Prostate gland (tissue), 2 donors: ENCODE measurements at regions not wholly inside any gene's neighbourhood (a gene's known extent, or its start where the extent isn't known, plus 50 kb on each side); places are given as distances from the start of the nearest gene placed in this dataset.

Experiments used
- DNase-seq: peaks from one replicate; pipeline ENCODE4 v3.0.0-alpha.2; 2019; ENCODE audit warnings: low spot score
- H3K27ac ChIP-seq, 2 donors: fragments of 200-600 bp; sonication (generic); 2 replicates each; pipeline ENCODE4 v1.5.1; 2017 to 2019
- H3K27me3 ChIP-seq: fragments of 200-600 bp; sonication (generic); replicated peaks from 2 replicates; pipeline ENCODE4 v1.5.1; 2019; ENCODE audit not compliant: insufficient read depth
- H3K36me3 ChIP-seq, 2 donors: fragments of 200-600 bp; sonication (generic); 1 replicate in 1 of 2; 2 replicates in 1 of 2; pipeline versions ENCODE4 v1.5.1 to v1.8.1; 2017 to 2019
- H3K4me1 ChIP-seq: fragments of 200-600 bp; sonication (generic); replicated peaks from 2 replicates; pipeline ENCODE4 v1.5.1; 2019
- H3K4me3 ChIP-seq, 2 donors: fragments of 200-600 bp; sonication (generic); 2 replicates each; pipeline ENCODE4 v1.5.1; 2017 to 2019
- H3K9me3 ChIP-seq: fragments of 200-600 bp; sonication (generic); 2 replicates; pipeline ENCODE4 v1.5.1; 2017
- CTCF ChIP-seq, 4 experiments: fragments of 200-600 bp in 2 of 4; fragments of 450-650 bp in 2 of 4; sonication (generic) in 2 of 4; IDR thresholded peaks; 1 replicate in 3 of 4; 2 replicates in 1 of 4; pipeline ENCODE4 v1.5.1; 2016 to 2019; ENCODE audit warnings: antibody characterized with exemption in 4 of 4, mild to moderate bottlenecking in 2 of 4, moderate library complexity in 2 of 4
- POLR2A ChIP-seq: fragments of 450-650 bp; IDR thresholded peaks from one replicate; pipeline ENCODE4 v1.6.1; 2016; ENCODE audit warnings: antibody characterized with exemption, mild to moderate bottlenecking
- POLR2AphosphoS5 ChIP-seq: sonication (generic); formaldehyde crosslinking; IDR thresholded peaks from one replicate; pipeline ENCODE4 v1.6.1; 2017; ENCODE audit warnings: antibody characterized with exemption
- WGBS: methylation state at CpG from one replicate; pipeline ENCODE4 v1.1.5; 2018; 5-methylcytosine and 5-hydroxymethylcytosine counted together
- intact Hi-C: fragments of 100-400 bp; cut with DNase I; formaldehyde crosslinking; loops from one replicate; pipeline ENCODE4 v1.14.2; 2022

GRCh38 chr9:134970719-134971118 is 53.0 kb upstream of the FCN1 start:
- Histone ChIP-seq H3K36me3 (no peaks in the 10 kb centered on the region), H3K4me3 (no peak overlapping the region), H3K9me3 (no peaks in the 10 kb centered on the region), H3K27me3 (peaks cover 5% of the 10 kb centered on the region), H3K4me1 (no peaks in the 10 kb centered on the region), H3K27ac (no peak overlapping the region)
- DNase-seq = no peak
- intact Hi-C loops = no loop called here
- TF ChIP-seq CTCF (IDR thresholded peaks at IDR 0.05) (no peak), POLR2A (no peak), POLR2AphosphoS5 (no peak)
- WGBS = 69% methylated on average over 7 of the region's 7 CpGs

GRCh38 chr9:134971196-134971595 is 53.5 kb upstream of the FCN1 start:
- no peak overlapping the region for H3K27ac ChIP-seq
- 85% methylated on average over 7 of the region's 7 CpGs for WGBS
- peaks cover 4% of the 10 kb centered on the region for H3K27me3 ChIP-seq
- H3K4me3 ChIP-seq = no peak overlapping the region
- H3K4me1 ChIP-seq = no peaks in the 10 kb centered on the region
- no peaks in the 10 kb centered on the region for H3K9me3 ChIP-seq
- intact Hi-C loops = no loop called here
- no peak for TF ChIP-seq POLR2AphosphoS5
- no peak for TF ChIP-seq CTCF (IDR thresholded peaks at IDR 0.05)
- no peak for TF ChIP-seq POLR2A
- no peaks in the 10 kb centered on the region for H3K36me3 ChIP-seq
- DNase-seq = no peak

GRCh38 chr9:134971696-134972095 is 54.0 kb upstream of the FCN1 start:
- H3K4me3 ChIP-seq = no peak overlapping the region
- intact Hi-C loops = no loop called here
- no peaks in the 10 kb centered on the region for H3K36me3 ChIP-seq
- no peak overlapping the region for H3K27ac ChIP-seq
- H3K27me3 ChIP-seq = peaks cover 1% of the 10 kb centered on the region
- DNase-seq = no peak
- WGBS = 70% methylated on average over 4 of the region's 4 CpGs
- H3K9me3 ChIP-seq = no peaks in the 10 kb centered on the region
- no peaks in the 10 kb centered on the region for H3K4me1 ChIP-seq
- TF ChIP-seq POLR2A = no peak
- TF ChIP-seq POLR2AphosphoS5 = no peak
- no peak for TF ChIP-seq CTCF (IDR thresholded peaks at IDR 0.05)

DNA sequence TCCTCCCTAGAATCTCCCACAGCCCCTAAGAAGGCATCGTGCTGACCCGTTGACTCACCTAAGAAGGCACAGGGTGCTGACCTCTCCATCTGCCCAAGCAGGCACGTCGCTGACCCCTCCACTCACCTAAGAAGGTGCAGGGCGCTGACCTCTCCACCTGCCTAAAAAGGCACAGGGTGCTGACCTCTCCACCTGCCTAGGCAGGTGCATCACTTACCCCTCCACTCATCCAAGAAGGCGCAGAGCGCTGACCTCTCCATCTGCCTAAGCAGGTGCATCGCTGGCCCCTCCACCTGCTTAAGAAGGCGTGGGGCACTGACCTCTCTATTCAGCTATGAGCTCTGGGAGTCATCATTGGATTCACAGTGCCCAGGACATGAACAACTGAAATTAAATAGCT is 54.4 kb upstream of the FCN1 start:
- WGBS = 86% methylated on average over 9 of the region's 9 CpGs
- Histone ChIP-seq H3K4me1 (no peaks in the 10 kb centered on the region), H3K27ac (no peak overlapping the region), H3K27me3 (no peaks in the 10 kb centered on the region), H3K4me3 (no peak overlapping the region), H3K36me3 (no peaks in the 10 kb centered on the region), H3K9me3 (no peaks in the 10 kb centered on the region)
- no peak for DNase-seq
- intact Hi-C loops = no loop called here
- TF ChIP-seq POLR2AphosphoS5 (no peak), CTCF (IDR thresholded peaks at IDR 0.05) (no peak), POLR2A (no peak)

DNA sequence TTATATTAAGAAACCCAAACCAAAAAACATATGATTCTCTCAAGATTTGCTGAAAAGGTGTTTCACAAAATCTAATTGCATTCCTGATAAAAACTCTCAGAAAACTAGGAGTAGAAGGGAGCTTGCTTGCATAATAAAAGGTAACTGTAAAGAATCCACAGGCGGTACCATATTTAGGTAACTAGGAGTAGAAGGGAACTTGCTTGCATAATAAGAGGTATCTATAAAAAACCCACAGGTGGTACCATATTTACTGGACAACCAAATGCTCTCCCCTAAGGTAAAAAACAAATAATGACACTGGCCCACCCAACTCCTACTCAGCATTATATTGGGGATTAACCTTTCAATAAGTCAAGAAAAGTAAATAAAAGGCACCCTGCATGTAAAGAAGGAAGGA is 57.5 kb upstream of the FCN1 start:
- no peak for DNase-seq
- Histone ChIP-seq H3K4me1 (no peaks in the 10 kb centered on the region), H3K36me3 (no peaks in the 10 kb centered on the region), H3K4me3 (no peak overlapping the region), H3K9me3 (no peaks in the 10 kb centered on the region), H3K27me3 (no peaks in the 10 kb centered on the region), H3K27ac (no peak overlapping the region)
- 86% methylated on average over 1 of the region's 1 CpG for WGBS
- intact Hi-C loops = no loop called here
- TF ChIP-seq CTCF (IDR thresholded peaks at IDR 0.05) (no peak), POLR2AphosphoS5 (no peak), POLR2A (no peak)
